Naive thymus-derived CD8-positive, alpha-beta T cell (primary cell): ENCODE measurements at regions not wholly inside any gene's neighbourhood (a gene's known extent, or its start where the extent isn't known, plus 50 kb on each side); places are given as distances from the start of the nearest gene placed in this dataset.

Experiments
- ATAC-seq, 2 donors: fragments of 150-1000 bp; cut with Tn5 transposase in 1 of 2; sonication (Bioruptor Pico), chemical (Tn5 transposase) in 1 of 2; 1 replicate in 1 of 2; 2 replicates in 1 of 2; pipeline ENCODE4 v1.10.0; 2021; ENCODE audit warnings: mild to moderate bottlenecking in 2 of 2, moderate library complexity in 2 of 2
- POLR2A ChIA-PET: fragments of 350-600 bp; sonication (Branson Sonifier 250); formaldehyde crosslinking; loops from one replicate; lab custom pipeline; 2021; ENCODE audit warnings: antibody characterized with exemption; lab: Charles Lee
- DNase-seq, 10 donors: peaks; one replicate each; pipeline versions ENCODE4 v3.0.0 to v3.0.0-alpha.2; 2020 to 2022
- H3K27ac Mint-ChIP-seq, 10 donors: one replicate each; pipeline ENCODE4 v1.8.0; 2020 to 2022; ENCODE audit warnings: mild to moderate bottlenecking in 10 of 10, mixed read lengths in 10 of 10, moderate library complexity in 4 of 10, inconsistent platforms in 1 of 10
- H3K27me3 Mint-ChIP-seq, 5 donors: one replicate each; pipeline ENCODE4 v1.8.0; 2021 to 2022; ENCODE audit warnings: mixed read lengths in 5 of 5
- H3K36me3 Mint-ChIP-seq, 3 donors: one replicate each; pipeline ENCODE4 v1.8.0; 2020 to 2022; ENCODE audit warnings: mixed read lengths in 3 of 3, mild to moderate bottlenecking in 2 of 3, inconsistent platforms in 1 of 3
- H3K4me1 Mint-ChIP-seq, 4 donors: one replicate each; pipeline ENCODE4 v1.8.0; 2021 to 2022; ENCODE audit warnings: mixed read lengths in 4 of 4
- H3K4me3 Mint-ChIP-seq, 10 donors: one replicate each; pipeline ENCODE4 v1.8.0; 2020 to 2022; ENCODE audit warnings: mild to moderate bottlenecking in 10 of 10, mixed read lengths in 10 of 10, moderate library complexity in 6 of 10, inconsistent platforms in 1 of 10
- H3K9me3 Mint-ChIP-seq, 9 donors: one replicate each; pipeline ENCODE4 v1.8.0; 2020 to 2022; ENCODE audit warnings: mixed read lengths in 9 of 9, mild to moderate bottlenecking in 3 of 9, inconsistent platforms in 1 of 9, moderate library complexity in 1 of 9

DNA sequence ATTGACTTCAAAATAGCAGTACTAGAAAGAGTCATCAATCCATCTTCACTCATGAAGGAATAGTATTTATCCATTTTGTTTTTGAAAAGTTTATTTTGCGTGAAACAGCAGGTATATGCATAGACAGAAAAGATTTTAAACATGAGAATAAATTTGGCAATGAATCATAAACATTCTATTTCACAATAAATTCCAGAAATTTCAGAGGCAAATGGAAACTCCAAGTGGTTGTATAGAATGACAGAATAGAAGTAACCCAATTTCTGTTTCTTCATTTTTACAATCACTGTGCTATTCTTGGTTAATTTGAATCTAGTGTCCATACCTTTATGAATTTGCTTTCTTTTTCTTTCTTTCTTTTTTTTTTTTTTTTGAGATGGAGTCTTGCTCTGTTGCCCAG, 173.0 kb upstream of the ECI2 start:
- no peak overlapping the region for H3K4me3 Mint-ChIP-seq
- POLR2A ChIA-PET: no interaction called here
- no peak overlapping the region for H3K27ac Mint-ChIP-seq
- H3K9me3 Mint-ChIP-seq: peaks cover 7 to 40% (median 34%) of the 10 kb centered on the region in 9 donors
- H3K36me3 Mint-ChIP-seq: peaks cover 0 to 30% (median 2%) of the 10 kb centered on the region in 3 donors
- ATAC-seq: no peak
- no peaks in the 10 kb centered on the region for H3K4me1 Mint-ChIP-seq
- H3K27me3 Mint-ChIP-seq: peaks cover 10 to 40% (median 18%) of the 10 kb centered on the region in 5 donors
- no peak for DNase-seq

GRCh38 chr6:4304927-4305455, 169.6 kb upstream of the ECI2 start:
- POLR2A ChIA-PET: no interaction called here
- H3K4me1 Mint-ChIP-seq: no peaks in the 10 kb centered on the region
- peaks cover 0 to 5% (median 2%) of the 10 kb centered on the region in 3 donors for H3K36me3 Mint-ChIP-seq
- H3K4me3 Mint-ChIP-seq: no peak overlapping the region
- no peak overlapping the region for H3K27ac Mint-ChIP-seq
- ATAC-seq (no peak), DNase-seq (no peak)
- H3K9me3 Mint-ChIP-seq: peaks cover 0 to 7% (median 6%) of the 10 kb centered on the region in 9 donors
- H3K27me3 Mint-ChIP-seq: peaks cover 10 to 51% (median 18%) of the 10 kb centered on the region in 5 donors

- H3K9me3 Mint-ChIP-seq: peaks cover 0 to 4% (median 0%) of the 10 kb centered on the region in 9 donors
- H3K27ac Mint-ChIP-seq: no peak overlapping the region
These were observed 168.3 kb upstream of the ECI2 start for GRCh38 chr6:4303638-4304037.

DNA sequence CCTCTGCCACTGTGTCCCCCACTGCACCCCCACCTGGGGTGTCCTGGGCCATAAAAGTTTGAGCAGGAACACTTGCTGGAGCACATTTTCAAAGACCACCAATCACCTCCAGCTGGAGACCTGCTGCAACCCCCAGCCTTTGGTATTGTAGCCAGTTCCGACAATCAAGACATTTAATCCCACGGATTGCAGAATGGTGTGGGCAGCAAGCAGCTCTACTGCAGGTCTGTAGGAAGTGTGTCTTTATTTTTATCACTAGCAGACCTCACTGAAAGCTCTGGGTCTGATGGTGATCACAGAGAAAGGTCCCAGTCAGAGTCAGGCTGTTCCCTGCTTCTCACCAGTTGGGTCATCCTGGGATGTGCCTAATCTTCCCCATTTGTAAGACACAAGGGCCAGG, 167.1 kb upstream of the ECI2 start:
- Mint-ChIP-seq H3K4me1 (no peaks in the 10 kb centered on the region), H3K9me3 (peaks cover 0 to 4% (median 0%) of the 10 kb centered on the region in 9 donors), H3K27ac (no peak overlapping the region), H3K27me3 (peaks cover 7 to 47% (median 17%) of the 10 kb centered on the region in 5 donors), H3K36me3 (no peaks in the 10 kb centered on the region), H3K4me3 (no peak overlapping the region)
- no peak for DNase-seq
- POLR2A ChIA-PET: no interaction called here
- no peak for ATAC-seq

More at GRCh38 chr6:4303638-4304037, 168.3 kb upstream of the ECI2 start:
- H3K4me1 Mint-ChIP-seq: no peaks in the 10 kb centered on the region
- POLR2A ChIA-PET: no interaction called here
- peak overlapping the region in 1 of 10 donors; percentile 2 for H3K4me3 Mint-ChIP-seq
- no peak for DNase-seq
- H3K36me3 Mint-ChIP-seq: no peaks in the 10 kb centered on the region
- peaks cover 8 to 51% (median 18%) of the 10 kb centered on the region in 5 donors for H3K27me3 Mint-ChIP-seq
- no peak for ATAC-seq

- Mint-ChIP-seq H3K36me3 (no peaks in the 10 kb centered on the region), H3K27ac (no peak overlapping the region), H3K9me3 (peaks cover 0 to 3% (median 0%) of the 10 kb centered on the region in 9 donors), H3K4me1 (no peaks in the 10 kb centered on the region), H3K4me3 (no peak overlapping the region), H3K27me3 (peaks cover 5 to 40% (median 13%) of the 10 kb centered on the region in 5 donors)
- ATAC-seq (no peak), DNase-seq (no peak)
- POLR2A ChIA-PET: no interaction called here
These were observed 166.5 kb upstream of the ECI2 start for GRCh38 chr6:4301871-4302270.

DNA sequence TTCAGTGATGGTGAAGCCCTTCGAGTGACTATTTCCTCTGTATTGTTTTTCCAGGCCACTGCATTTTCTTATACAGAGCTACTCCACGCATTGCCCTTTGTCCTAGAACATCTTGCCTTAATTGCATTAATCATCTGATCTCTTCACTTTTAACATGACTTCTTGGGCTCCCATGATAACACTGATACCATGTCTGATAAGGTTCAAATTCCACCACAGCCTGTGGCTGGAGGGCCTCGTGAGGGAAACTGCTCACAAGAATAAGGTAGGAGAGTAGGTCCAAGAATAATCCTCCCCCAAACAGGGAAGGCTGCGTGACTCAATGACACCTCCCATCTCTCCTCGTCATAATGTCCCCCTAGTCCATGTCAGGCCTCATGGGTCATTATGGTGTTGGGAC, 165.5 kb upstream of the ECI2 start:
- Mint-ChIP-seq H3K27ac (peak overlapping the region in 1 of 10 donors; percentile 20), H3K36me3 (no peaks in the 10 kb centered on the region), H3K9me3 (peaks cover 0 to 4% (median 0%) of the 10 kb centered on the region in 9 donors), H3K4me3 (no peak overlapping the region), H3K4me1 (no peaks in the 10 kb centered on the region), H3K27me3 (peaks cover 2 to 31% (median 10%) of the 10 kb centered on the region in 5 donors)
- DNase-seq (no peak), ATAC-seq (no peak)
- POLR2A ChIA-PET: no interaction called here

DNA sequence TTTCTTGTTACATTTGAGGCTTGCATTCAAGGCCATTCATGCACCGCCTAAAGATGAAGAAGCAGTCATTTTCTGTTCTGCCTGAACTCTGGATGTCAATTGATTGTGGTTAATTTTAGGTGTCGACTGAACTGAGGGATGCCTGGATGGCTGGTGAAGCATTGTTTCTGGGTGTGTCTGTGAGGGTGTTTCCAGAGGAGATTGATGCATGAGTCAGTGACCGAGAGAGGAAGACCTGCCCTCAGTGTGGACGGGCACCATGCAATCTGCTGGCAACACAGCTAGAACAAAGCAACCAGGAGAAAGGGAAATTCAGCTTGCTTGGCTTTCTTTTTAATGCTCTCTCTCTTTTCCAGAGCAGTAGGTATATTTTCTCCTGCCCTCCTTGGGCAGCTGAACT, 164.1 kb upstream of the ECI2 start:
- H3K4me3 Mint-ChIP-seq: no peak overlapping the region
- H3K4me1 Mint-ChIP-seq: no peaks in the 10 kb centered on the region
- H3K9me3 Mint-ChIP-seq: peaks cover 0 to 4% (median 0%) of the 10 kb centered on the region in 9 donors
- ATAC-seq (no peak), DNase-seq (no peak)
- H3K27me3 Mint-ChIP-seq: peaks cover 0 to 22% (median 4%) of the 10 kb centered on the region in 5 donors
- POLR2A ChIA-PET: no interaction called here
- H3K36me3 Mint-ChIP-seq: no peaks in the 10 kb centered on the region
- no peak overlapping the region for H3K27ac Mint-ChIP-seq

DNA sequence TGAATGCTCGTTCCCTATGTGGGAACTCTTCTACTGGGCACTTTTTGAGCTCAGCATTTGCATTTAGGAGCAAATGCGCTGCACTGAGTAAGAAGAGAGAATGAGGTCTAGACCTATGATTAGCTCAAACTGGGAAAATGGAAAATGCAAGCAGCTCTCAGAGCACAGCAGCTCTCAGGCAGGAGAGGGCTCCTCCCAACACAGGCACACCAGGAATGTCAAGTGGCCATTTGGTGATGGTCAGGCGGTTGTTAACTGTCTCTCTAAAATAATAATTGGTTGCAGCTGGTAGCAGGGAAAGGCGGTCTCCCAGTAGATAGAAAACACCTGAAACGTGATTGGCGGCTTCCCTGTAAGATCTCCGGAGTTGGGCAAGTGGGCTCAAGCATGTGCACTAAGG, 162.0 kb upstream of the ECI2 start:
- Mint-ChIP-seq H3K36me3 (no peaks in the 10 kb centered on the region), H3K4me3 (no peak overlapping the region), H3K27me3 (peaks cover 0 to 2% (median 0%) of the 10 kb centered on the region in 5 donors), H3K9me3 (peaks cover 0 to 4% (median 0%) of the 10 kb centered on the region in 9 donors), H3K4me1 (no peaks in the 10 kb centered on the region), H3K27ac (no peak overlapping the region)
- POLR2A ChIA-PET: no interaction called here
- DNase-seq (no peak), ATAC-seq (no peak)

DNA sequence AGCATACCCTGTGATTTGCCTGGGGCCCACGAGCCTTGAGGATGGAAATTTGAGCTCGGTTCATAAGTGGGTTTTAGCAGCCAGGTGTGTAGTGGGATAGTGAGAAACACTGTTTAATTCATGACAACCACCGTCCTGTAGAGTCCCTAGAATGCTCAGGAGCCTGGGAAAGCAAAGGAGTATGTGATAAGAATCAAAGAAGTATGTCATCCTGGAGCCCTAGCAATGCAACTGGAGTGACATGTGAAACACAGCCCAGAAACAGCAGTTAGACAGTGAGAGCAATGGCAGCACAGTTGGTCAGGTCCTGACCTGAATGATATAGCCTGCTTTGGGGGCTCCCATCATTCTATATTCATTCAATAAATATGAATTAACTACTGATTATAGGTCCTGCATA, 161.2 kb upstream of the ECI2 start:
- DNase-seq: no peak
- H3K4me1 Mint-ChIP-seq: no peaks in the 10 kb centered on the region
- POLR2A ChIA-PET: no interaction called here
- H3K27ac Mint-ChIP-seq: no peak overlapping the region
- no peak for ATAC-seq
- H3K4me3 Mint-ChIP-seq: no peak overlapping the region
- H3K36me3 Mint-ChIP-seq: no peaks in the 10 kb centered on the region
- peaks cover 0 to 2% (median 0%) of the 10 kb centered on the region in 5 donors for H3K27me3 Mint-ChIP-seq
- H3K9me3 Mint-ChIP-seq: peaks cover 0 to 4% (median 0%) of the 10 kb centered on the region in 9 donors

- Mint-ChIP-seq H3K27me3 (no peaks in the 10 kb centered on the region), H3K36me3 (no peaks in the 10 kb centered on the region), H3K4me3 (no peak overlapping the region), H3K4me1 (no peaks in the 10 kb centered on the region), H3K27ac (no peak overlapping the region), H3K9me3 (peaks cover 0 to 4% (median 0%) of the 10 kb centered on the region in 9 donors)
- ATAC-seq (no peak), DNase-seq (no peak)
- POLR2A ChIA-PET: no interaction called here
These were observed 160.4 kb upstream of the ECI2 start for GRCh38 chr6:4295783-4296155.

GRCh38 chr6:4295058-4295782, 159.8 kb upstream of the ECI2 start:
- DNase-seq (no peak), ATAC-seq (no peak)
- POLR2A ChIA-PET: no interaction called here
- H3K4me1 Mint-ChIP-seq: no peaks in the 10 kb centered on the region
- H3K4me3 Mint-ChIP-seq: no peak overlapping the region
- peaks cover 0 to 4% (median 0%) of the 10 kb centered on the region in 9 donors for H3K9me3 Mint-ChIP-seq
- H3K27ac Mint-ChIP-seq: no peak overlapping the region
- no peaks in the 10 kb centered on the region for H3K36me3 Mint-ChIP-seq
- H3K27me3 Mint-ChIP-seq: no peaks in the 10 kb centered on the region

DNA sequence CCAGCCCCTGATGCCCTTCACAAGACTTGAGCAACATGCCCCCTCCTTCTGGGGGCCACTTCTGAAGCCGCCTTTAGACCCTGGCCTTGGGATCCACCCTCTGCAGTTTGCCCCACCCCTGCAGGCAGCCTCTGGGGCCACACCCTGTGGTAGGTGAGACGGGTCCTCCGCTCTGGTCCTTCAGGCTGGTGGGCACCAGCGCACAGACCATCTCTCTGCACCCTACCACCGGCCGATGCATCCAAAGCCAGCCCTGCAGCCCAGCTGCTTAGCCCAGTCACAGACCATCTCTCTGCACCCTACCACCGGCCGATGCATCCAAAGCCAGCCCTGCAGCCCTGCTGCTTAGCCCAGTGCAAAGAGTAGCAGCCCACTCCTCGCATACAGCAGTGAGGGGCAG, 159.3 kb upstream of the ECI2 start:
- no peak overlapping the region for H3K4me3 Mint-ChIP-seq
- no peaks in the 10 kb centered on the region for H3K27me3 Mint-ChIP-seq
- H3K27ac Mint-ChIP-seq: no peak overlapping the region
- H3K36me3 Mint-ChIP-seq: no peaks in the 10 kb centered on the region
- ATAC-seq (no peak), DNase-seq (no peak)
- no peaks in the 10 kb centered on the region for H3K4me1 Mint-ChIP-seq
- POLR2A ChIA-PET: no interaction called here
- H3K9me3 Mint-ChIP-seq: peaks cover 0 to 2% (median 0%) of the 10 kb centered on the region in 9 donors

DNA sequence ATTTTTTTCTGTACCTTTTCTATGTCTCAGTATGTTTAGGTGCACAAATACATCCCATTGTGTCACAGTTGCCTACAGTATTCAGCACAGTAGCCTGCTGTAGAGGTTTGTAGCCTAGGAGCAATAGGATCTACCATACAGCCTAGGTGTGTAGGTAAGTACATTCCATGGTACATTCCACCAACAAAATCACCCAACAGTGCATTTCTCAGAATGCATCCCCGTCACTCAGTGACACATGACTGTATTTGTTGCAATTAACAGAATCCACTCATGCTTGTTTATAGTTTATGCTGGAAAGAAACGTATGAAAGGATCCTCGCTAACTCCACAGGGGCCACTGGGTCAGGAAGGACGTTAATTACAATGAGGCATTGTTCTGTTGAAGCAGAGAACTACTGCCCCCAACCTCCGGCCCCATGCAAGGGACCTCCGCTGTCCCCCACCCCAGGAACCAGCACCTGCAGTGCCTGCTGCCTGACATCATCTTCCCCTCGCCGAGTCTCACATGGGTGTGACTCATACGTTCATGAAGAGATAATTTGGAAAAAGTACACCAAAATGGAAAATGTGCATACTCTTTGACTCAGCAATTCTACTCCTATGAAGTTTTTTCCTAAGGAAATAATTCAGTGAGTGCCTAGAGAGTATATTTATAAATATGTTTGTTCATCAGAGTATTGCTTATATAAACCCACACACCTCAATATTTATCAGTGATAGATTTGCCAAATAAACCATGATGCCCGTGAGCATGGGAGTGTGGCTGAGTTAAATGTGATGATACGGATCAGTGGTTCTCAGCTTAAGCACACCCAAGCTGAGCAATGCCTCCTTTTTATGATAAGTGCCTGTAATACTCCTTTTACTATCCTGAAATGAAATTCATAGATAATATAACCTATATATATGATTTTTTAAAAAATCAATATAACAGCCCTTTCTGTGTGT, 156.4 kb upstream of the ECI2 start:
- no peak overlapping the region for H3K27ac Mint-ChIP-seq
- no peak for ATAC-seq
- DNase-seq: no peak
- no peak overlapping the region for H3K4me3 Mint-ChIP-seq
- no peaks in the 10 kb centered on the region for H3K36me3 Mint-ChIP-seq
- no peaks in the 10 kb centered on the region for H3K9me3 Mint-ChIP-seq
- POLR2A ChIA-PET: no interaction called here
- H3K27me3 Mint-ChIP-seq: peaks cover 0 to 15% (median 5%) of the 10 kb centered on the region in 5 donors
- no peaks in the 10 kb centered on the region for H3K4me1 Mint-ChIP-seq
